SK-N-SH treated with all-trans-retinoic acid at 6 μM for 48 hours (cell line): ENCODE measurements at regions not wholly inside any gene's neighbourhood (a gene's known extent, or its start where the extent isn't known, plus 50 kb on each side); places are given as distances from the start of the nearest gene placed in this dataset.

Experiments used
- ATAC-seq: fragments of 200-7000 bp; cut with Tn5 transposase; 3 replicates; pipeline ENCODE4 v1.9.1; 2020; ENCODE audit warnings: mild to moderate bottlenecking, moderate library complexity
- ARNTL ChIP-seq: fragments of 450-650 bp; formaldehyde crosslinking; IDR thresholded peaks from 2 replicates; pipeline ENCODE4 v1.5.0; 2020; ENCODE audit warnings: low read depth, mild to moderate bottlenecking, moderate library complexity, borderline replicate concordance
- BACH2 ChIP-seq: fragments of 250-450 bp; sonication (Bioruptor Pico); IDR thresholded peaks from 2 replicates; pipeline ENCODE4 v1.9.0; 2021; ENCODE audit warnings: mild to moderate bottlenecking, borderline replicate concordance
- CSDC2 ChIP-seq: fragments of 250-450 bp; sonication (Bioruptor Pico); IDR thresholded peaks from 2 replicates; pipeline ENCODE4 v1.5.0; 2020; ENCODE audit warnings: mild to moderate bottlenecking, moderate library complexity
- ESRRG ChIP-seq: fragments of 250-450 bp; sonication (Bioruptor Pico); IDR thresholded peaks from 2 replicates; pipeline ENCODE4 v1.6.1; 2021; ENCODE audit warnings: mild to moderate bottlenecking
- GLIS3 ChIP-seq: fragments of 250-450 bp; sonication (Bioruptor Pico); IDR thresholded peaks from 2 replicates; pipeline ENCODE4 v1.5.0; 2020; ENCODE audit warnings: mild to moderate bottlenecking, moderate library complexity
- ISL1 ChIP-seq: fragments of 250-450 bp; sonication (Bioruptor Pico); IDR thresholded peaks from 2 replicates; pipeline ENCODE4 v2.1.2; 2022; ENCODE audit warnings: mild to moderate bottlenecking, moderate library complexity
- OSR1 ChIP-seq: fragments of 250-450 bp; sonication (Bioruptor Pico); IDR thresholded peaks from 2 replicates; pipeline ENCODE4 v1.8.0; 2022; ENCODE audit warnings: moderate library complexity, mild to moderate bottlenecking, inconsistent platforms
- PPARA ChIP-seq: fragments of 250-450 bp; sonication (Bioruptor Pico); IDR thresholded peaks from 2 replicates; pipeline ENCODE4 v1.5.0; 2020; ENCODE audit warnings: mild to moderate bottlenecking, borderline replicate concordance
- RARB ChIP-seq: fragments of 250-450 bp; sonication (Bioruptor Pico); IDR thresholded peaks from 2 replicates; pipeline ENCODE4 v1.8.0; 2021; ENCODE audit warnings: mild to moderate bottlenecking, moderate library complexity
- SNAI2 ChIP-seq: fragments of 250-450 bp; sonication (Bioruptor Pico); IDR thresholded peaks from 2 replicates; pipeline ENCODE4 v1.5.0; 2020; ENCODE audit warnings: mild to moderate bottlenecking, moderate library complexity
- TCF4 ChIP-seq: fragments of 250-450 bp; sonication (Bioruptor Pico); IDR thresholded peaks from 2 replicates; pipeline ENCODE4 v1.8.0; 2021; ENCODE audit warnings: mild to moderate bottlenecking, moderate library complexity, borderline replicate concordance
- TOX ChIP-seq: fragments of 250-450 bp; sonication (Bioruptor Pico); IDR thresholded peaks from 2 replicates; pipeline ENCODE4 v1.8.0; 2021; ENCODE audit warnings: mild to moderate bottlenecking, moderate library complexity, borderline replicate concordance
- ZFP3 ChIP-seq: fragments of 250-450 bp; sonication (Bioruptor Pico); IDR thresholded peaks from 2 replicates; pipeline ENCODE4 v1.5.0; 2020; ENCODE audit warnings: mild to moderate bottlenecking, moderate library complexity
- ZFP30 ChIP-seq: fragments of 450-650 bp; formaldehyde crosslinking; IDR thresholded peaks from 2 replicates; pipeline ENCODE4 v1.5.0; 2022; ENCODE audit warnings: mild to moderate bottlenecking, moderate library complexity
- ZNF565 ChIP-seq: fragments of 450-650 bp; formaldehyde crosslinking; conservative IDR thresholded peaks from 2 replicates; pipeline ENCODE4 v1.5.0; 2020; ENCODE audit warnings: low read depth, mild to moderate bottlenecking, moderate library complexity
- ZNF70 ChIP-seq: fragments of 450-650 bp; formaldehyde crosslinking; IDR thresholded peaks from 2 replicates; pipeline ENCODE4 v1.5.0; 2020; ENCODE audit warnings: mild to moderate bottlenecking, moderate library complexity
- TF ChIP-seq, protein P1 (sequence below): fragments of 250-450 bp; sonication (Bioruptor Pico); IDR thresholded peaks from 2 replicates; pipeline ENCODE4 v1.5.1; 2021; ENCODE audit warnings: mild to moderate bottlenecking, moderate library complexity
- TF ChIP-seq, protein P2 (sequence below): fragments of 250-450 bp; sonication (Bioruptor Pico); IDR thresholded peaks from 2 replicates; pipeline ENCODE4 v1.5.0; 2020; ENCODE audit warnings: mild to moderate bottlenecking, moderate library complexity
- TF ChIP-seq, protein P3 (sequence below): fragments of 250-450 bp; sonication (Bioruptor Pico); IDR thresholded peaks from 2 replicates; pipeline ENCODE4 v1.8.0; 2021; ENCODE audit warnings: low read depth, mild to moderate bottlenecking, moderate library complexity, borderline replicate concordance
- TF ChIP-seq, protein P4 (sequence below): fragments of 250-450 bp; sonication (Bioruptor Pico); IDR thresholded peaks from 2 replicates; pipeline ENCODE4 v1.8.0; 2020; ENCODE audit warnings: mild to moderate bottlenecking, moderate library complexity, borderline replicate concordance
- TF ChIP-seq, protein P5 (sequence below): fragments of 250-450 bp; sonication (Bioruptor Pico); IDR thresholded peaks from 2 replicates; pipeline ENCODE4 v1.5.1; 2020; ENCODE audit warnings: low read depth, mild to moderate bottlenecking, moderate library complexity

DNA sequence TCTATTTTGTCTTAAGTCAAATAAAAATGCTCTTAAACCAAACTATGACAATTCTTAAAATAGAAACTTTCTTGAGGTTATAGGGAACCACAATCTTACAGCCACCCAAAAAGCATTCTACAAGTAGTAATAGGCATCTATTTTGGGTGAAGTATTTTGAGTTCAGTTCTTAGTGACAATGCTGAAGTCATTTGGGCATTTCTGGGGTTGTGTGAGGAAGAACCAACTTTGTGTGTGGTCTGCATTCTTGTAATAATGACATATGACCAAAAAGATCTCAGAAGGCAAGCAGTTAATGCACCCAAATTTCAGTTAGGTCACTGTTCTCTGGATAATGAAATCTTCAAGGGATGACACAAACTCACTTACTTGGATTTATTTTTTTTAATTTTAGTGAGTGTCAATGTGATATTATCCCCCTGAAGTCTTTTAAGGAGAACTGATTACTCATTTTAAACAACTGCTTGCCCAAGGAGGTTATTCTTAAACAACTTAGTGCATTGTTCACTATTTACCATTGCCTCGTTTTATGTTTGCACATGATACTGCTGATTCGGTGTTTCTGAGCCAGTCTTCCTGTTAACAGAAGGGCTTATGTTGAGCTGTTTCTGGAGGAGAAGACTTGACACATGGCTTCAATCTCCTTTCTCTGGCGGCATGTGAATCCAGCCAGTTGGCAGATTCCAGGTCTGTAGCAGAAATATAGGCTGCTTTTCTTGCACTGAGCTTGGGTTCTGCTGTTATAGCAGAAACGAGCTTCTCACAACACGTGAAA, 618.9 kb downstream of the BCKDHB start:
- ATAC-seq, result no peak
- TF ChIP-seq CSDC2 (CRISPR knock-in tag), result no peak
- no peak for TF ChIP-seq ZNF70
- TF ChIP-seq, protein P1, sequence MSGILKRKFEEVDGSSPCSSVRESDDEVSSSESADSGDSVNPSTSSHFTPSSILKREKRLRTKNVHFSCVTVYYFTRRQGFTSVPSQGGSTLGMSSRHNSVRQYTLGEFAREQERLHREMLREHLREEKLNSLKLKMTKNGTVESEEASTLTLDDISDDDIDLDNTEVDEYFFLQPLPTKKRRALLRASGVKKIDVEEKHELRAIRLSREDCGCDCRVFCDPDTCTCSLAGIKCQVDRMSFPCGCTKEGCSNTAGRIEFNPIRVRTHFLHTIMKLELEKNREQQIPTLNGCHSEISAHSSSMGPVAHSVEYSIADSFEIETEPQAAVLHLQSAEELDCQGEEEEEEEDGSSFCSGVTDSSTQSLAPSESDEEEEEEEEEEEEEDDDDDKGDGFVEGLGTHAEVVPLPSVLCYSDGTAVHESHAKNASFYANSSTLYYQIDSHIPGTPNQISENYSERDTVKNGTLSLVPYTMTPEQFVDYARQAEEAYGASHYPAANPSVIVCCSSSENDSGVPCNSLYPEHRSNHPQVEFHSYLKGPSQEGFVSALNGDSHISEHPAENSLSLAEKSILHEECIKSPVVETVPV (CRISPR knock-in tag), result no peak
- no peak for TF ChIP-seq ZFP3 (CRISPR knock-in tag)
- TF ChIP-seq ARNTL, result no peak
- no peak for TF ChIP-seq GLIS3 (CRISPR knock-in tag)
- no peak for TF ChIP-seq PPARA
- TF ChIP-seq TCF4 (CRISPR knock-in tag), result no peak
- no peak for TF ChIP-seq ZNF565 (CRISPR knock-in tag)
- TF ChIP-seq OSR1 (CRISPR knock-in tag), result no peak
- no peak for TF ChIP-seq ZFP30 (CRISPR knock-in tag)
- TF ChIP-seq ISL1 (CRISPR knock-in tag), result no peak
- TF ChIP-seq, protein P2, sequence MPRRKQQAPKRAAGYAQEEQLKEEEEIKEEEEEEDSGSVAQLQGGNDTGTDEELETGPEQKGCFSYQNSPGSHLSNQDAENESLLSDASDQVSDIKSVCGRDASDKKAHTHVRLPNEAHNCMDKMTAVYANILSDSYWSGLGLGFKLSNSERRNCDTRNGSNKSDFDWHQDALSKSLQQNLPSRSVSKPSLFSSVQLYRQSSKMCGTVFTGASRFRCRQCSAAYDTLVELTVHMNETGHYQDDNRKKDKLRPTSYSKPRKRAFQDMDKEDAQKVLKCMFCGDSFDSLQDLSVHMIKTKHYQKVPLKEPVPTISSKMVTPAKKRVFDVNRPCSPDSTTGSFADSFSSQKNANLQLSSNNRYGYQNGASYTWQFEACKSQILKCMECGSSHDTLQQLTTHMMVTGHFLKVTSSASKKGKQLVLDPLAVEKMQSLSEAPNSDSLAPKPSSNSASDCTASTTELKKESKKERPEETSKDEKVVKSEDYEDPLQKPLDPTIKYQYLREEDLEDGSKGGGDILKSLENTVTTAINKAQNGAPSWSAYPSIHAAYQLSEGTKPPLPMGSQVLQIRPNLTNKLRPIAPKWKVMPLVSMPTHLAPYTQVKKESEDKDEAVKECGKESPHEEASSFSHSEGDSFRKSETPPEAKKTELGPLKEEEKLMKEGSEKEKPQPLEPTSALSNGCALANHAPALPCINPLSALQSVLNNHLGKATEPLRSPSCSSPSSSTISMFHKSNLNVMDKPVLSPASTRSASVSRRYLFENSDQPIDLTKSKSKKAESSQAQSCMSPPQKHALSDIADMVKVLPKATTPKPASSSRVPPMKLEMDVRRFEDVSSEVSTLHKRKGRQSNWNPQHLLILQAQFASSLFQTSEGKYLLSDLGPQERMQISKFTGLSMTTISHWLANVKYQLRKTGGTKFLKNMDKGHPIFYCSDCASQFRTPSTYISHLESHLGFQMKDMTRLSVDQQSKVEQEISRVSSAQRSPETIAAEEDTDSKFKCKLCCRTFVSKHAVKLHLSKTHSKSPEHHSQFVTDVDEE (CRISPR knock-in tag), result no peak
- no peak for TF ChIP-seq TOX (CRISPR knock-in tag)
- TF ChIP-seq RARB (CRISPR knock-in tag), result no peak
- no peak for TF ChIP-seq SNAI2
- TF ChIP-seq ESRRG (CRISPR knock-in tag), result no peak

DNA sequence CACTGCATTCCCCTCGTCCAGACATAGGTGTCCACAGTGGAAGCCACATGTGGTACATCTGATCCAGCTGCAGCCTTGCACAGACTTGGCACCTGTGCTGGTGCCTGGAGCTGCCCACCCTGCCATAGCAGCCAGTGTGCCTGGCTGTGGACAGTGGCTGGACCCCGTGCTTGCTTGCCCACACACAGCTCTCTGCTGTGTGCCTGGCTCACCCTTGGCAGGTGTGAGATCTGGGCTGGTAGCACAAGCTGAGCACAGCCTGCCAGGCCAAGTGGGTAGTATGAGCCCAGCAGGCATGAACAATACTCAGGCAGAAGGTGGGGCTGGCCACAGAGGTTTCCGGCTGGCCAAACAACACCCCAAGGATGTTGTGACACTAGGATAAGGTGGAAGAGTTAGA, 614.4 kb downstream of the BCKDHB start:
- TF ChIP-seq, protein P1 (CRISPR knock-in tag), result no peak
- ATAC-seq, result no peak

DNA sequence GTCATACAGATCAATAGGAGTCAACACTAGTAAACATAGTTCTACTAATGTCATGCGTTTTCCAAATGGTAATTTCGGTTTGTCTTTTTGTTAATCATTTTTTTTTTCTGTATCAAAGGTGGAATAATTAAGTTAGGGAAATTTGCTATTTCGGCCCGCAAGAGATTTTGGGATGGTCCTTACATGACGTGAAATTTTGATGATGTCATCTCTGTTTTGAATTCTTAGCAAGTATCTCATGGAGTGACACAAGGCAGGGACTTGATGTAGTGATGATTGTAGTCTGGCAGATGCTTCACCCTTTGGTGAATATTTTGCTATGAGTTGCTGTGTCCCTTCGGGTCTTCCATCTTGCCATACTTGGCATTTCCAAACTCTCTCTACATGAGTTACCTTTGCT, 608.0 kb downstream of the BCKDHB start:
- ATAC-seq, result no peak
- TF ChIP-seq, protein P3, sequence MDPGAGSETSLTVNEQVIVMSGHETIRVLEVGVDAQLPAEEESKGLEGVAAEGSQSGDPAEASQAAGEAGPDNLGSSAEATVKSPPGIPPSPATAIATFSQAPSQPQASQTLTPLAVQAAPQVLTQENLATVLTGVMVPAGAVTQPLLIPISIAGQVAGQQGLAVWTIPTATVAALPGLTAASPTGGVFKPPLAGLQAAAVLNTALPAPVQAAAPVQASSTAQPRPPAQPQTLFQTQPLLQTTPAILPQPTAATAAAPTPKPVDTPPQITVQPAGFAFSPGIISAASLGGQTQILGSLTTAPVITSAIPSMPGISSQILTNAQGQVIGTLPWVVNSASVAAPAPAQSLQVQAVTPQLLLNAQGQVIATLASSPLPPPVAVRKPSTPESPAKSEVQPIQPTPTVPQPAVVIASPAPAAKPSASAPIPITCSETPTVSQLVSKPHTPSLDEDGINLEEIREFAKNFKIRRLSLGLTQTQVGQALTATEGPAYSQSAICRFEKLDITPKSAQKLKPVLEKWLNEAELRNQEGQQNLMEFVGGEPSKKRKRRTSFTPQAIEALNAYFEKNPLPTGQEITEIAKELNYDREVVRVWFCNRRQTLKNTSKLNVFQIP, result no peak
- TF ChIP-seq ARNTL (no peak), BACH2 (CRISPR knock-in tag) (no peak), ESRRG (CRISPR knock-in tag) (no peak), CSDC2 (CRISPR knock-in tag) (no peak), ISL1 (CRISPR knock-in tag) (no peak), ZNF70 (no peak), TOX (CRISPR knock-in tag) (no peak), PPARA (no peak), OSR1 (CRISPR knock-in tag) (no peak), GLIS3 (CRISPR knock-in tag) (no peak), ZFP30 (CRISPR knock-in tag) (no peak), TCF4 (CRISPR knock-in tag) (no peak)
- TF ChIP-seq, protein P1 (CRISPR knock-in tag), result no peak
- TF ChIP-seq, protein P4, sequence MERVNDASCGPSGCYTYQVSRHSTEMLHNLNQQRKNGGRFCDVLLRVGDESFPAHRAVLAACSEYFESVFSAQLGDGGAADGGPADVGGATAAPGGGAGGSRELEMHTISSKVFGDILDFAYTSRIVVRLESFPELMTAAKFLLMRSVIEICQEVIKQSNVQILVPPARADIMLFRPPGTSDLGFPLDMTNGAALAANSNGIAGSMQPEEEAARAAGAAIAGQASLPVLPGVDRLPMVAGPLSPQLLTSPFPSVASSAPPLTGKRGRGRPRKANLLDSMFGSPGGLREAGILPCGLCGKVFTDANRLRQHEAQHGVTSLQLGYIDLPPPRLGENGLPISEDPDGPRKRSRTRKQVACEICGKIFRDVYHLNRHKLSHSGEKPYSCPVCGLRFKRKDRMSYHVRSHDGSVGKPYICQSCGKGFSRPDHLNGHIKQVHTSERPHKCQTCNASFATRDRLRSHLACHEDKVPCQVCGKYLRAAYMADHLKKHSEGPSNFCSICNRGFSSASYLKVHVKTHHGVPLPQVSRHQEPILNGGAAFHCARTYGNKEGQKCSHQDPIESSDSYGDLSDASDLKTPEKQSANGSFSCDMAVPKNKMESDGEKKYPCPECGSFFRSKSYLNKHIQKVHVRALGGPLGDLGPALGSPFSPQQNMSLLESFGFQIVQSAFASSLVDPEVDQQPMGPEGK (CRISPR knock-in tag), result no peak
- TF ChIP-seq, protein P2 (CRISPR knock-in tag), result no peak
- TF ChIP-seq, protein P5, sequence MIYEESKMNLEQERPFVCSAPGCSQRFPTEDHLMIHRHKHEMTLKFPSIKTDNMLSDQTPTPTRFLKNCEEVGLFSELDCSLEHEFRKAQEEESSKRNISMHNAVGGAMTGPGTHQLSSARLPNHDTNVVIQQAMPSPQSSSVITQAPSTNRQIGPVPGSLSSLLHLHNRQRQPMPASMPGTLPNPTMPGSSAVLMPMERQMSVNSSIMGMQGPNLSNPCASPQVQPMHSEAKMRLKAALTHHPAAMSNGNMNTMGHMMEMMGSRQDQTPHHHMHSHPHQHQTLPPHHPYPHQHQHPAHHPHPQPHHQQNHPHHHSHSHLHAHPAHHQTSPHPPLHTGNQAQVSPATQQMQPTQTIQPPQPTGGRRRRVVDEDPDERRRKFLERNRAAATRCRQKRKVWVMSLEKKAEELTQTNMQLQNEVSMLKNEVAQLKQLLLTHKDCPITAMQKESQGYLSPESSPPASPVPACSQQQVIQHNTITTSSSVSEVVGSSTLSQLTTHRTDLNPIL (CRISPR knock-in tag), result no peak
